ENCODE measurements at regions not wholly inside any gene's neighbourhood (a gene's known extent, or its start where the extent isn't known, plus 50 kb on each side); places are given as distances from the start of the nearest gene placed in this dataset.

DNA sequence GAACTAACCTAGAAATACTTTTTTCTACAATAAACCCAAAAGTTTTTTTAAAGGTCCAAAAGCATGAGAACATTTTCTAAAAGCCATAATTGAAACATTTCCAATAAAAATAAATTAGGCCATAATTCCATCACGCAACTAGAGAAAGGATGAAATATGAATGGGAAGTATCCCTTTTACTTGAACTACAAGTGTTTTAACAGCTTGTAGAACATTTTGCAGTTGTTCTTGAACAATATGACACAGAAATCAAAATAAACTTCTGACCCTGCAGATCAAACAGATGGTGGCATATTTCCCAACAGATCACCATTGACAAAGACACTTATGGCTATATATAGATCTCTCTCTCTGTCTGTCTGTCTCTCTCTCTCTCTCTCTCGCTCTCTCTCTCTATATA, 624.4 kb downstream of the PSAT1 start:
- DNase-seq (no peak), FAIRE-seq (no peak), ATAC-seq (no peak)
- H3K9me3 ChIP-seq: no peaks in the 10 kb centered on the region
- intact Hi-C loops (cut with DNase I): no loop called here
- no peaks in the 10 kb centered on the region for H3K27me3 ChIP-seq
- WGBS, 2 donors: 76 to 93% methylated on average over 2 of the region's 2 CpGs
- peaks cover 0 to 6% (median 4%) of the 10 kb centered on the region in 3 donors for H3K4me1 ChIP-seq
- TF ChIP-seq, protein P1, sequence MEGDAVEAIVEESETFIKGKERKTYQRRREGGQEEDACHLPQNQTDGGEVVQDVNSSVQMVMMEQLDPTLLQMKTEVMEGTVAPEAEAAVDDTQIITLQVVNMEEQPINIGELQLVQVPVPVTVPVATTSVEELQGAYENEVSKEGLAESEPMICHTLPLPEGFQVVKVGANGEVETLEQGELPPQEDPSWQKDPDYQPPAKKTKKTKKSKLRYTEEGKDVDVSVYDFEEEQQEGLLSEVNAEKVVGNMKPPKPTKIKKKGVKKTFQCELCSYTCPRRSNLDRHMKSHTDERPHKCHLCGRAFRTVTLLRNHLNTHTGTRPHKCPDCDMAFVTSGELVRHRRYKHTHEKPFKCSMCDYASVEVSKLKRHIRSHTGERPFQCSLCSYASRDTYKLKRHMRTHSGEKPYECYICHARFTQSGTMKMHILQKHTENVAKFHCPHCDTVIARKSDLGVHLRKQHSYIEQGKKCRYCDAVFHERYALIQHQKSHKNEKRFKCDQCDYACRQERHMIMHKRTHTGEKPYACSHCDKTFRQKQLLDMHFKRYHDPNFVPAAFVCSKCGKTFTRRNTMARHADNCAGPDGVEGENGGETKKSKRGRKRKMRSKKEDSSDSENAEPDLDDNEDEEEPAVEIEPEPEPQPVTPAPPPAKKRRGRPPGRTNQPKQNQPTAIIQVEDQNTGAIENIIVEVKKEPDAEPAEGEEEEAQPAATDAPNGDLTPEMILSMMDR (IDR thresholded peaks at IDR 0.05): no peak
- H3K4me3 ChIP-seq: no peak overlapping the region
- no peaks in the 10 kb centered on the region for H3K36me3 ChIP-seq
- H3K27ac ChIP-seq: no peak overlapping the region

DNA sequence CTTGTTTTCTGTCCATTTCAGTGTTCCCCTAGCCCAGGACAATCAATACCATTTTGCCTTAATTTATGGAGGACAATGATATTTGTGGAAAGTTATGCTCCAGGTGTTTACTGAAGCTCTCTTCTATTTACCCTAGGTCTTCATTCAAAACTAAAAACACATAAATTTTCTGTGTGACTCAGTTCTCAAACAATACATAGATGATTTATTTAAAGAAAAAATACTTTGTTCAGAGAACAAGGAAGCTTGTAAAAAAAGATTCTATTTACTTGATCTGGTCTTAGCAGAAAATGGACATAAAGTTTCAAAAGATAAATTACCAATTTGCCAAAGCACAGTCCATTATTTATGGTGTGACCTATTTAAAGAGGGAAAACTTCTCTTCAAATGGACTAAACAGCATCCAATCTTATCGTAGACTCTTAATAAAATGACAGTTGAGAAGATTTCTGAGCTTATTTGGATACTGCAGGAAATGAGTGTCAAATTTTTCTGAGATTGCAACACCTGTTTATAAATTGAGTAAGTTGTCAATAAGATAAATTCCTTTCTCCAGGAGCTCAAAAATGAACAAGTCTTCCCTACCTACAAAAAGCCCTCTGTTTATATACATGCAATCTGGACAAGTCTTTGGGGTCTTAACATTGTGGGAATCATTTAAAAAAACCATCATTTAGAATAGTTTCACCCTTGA, 627.2 kb downstream of the PSAT1 start:
- H3K27me3 ChIP-seq: no peaks in the 10 kb centered on the region
- 15 to 26% methylated on average over 1 of the region's 1 CpG for WGBS, 2 donors
- ATAC-seq (no peak), DNase-seq (no peak), FAIRE-seq (no peak)
- H3K27ac ChIP-seq: no peak overlapping the region
- H3K4me3 ChIP-seq: no peak overlapping the region
- TF ChIP-seq, protein P1 (IDR thresholded peaks at IDR 0.05): no peak
- H3K4me1 ChIP-seq: peaks cover 5 to 27% (median 15%) of the 10 kb centered on the region in 3 donors
- intact Hi-C loops (cut with DNase I): no loop called here
- no peaks in the 10 kb centered on the region for H3K36me3 ChIP-seq
- no peaks in the 10 kb centered on the region for H3K9me3 ChIP-seq

DNA sequence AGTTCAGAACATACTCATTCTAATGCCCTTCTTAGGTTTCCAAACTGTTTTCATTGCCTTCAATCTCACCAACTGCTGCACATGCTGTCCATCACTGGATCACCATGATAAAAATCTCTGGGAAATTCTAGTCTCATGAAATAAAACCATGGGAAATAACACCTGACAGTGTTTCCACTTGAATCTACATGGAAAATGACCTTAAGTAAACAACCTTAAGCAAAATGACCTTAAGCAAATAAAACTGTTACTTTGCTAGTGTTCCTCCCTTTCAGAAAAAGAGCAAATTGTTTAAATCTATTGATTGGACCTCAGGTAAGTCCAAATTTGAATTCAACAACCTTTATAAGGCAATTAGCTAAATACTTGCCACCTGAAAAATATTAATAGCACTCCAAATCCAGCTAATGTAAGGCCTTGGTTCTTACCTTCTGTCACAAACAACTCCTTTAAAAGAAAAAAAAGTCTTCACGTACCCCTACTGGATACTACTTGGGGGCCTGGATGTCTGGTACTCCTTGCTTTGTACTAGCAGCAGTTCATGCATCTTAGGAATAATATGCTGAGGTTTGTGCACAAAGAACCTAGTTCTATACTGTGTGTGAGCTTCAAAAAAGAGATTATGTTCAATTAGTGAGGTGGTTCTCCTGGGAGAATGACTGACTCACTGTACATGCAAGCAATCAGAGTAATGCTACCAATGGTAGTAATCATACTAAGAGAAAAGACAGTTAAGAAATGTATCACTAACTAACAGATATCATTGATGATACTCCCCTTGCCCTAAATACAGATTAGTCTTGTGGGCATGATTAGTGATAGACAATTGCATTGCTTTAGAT, 630.4 kb downstream of the PSAT1 start:
- WGBS, 2 donors: 14 to 23% methylated on average over 1 of the region's 1 CpG
- no peak for FAIRE-seq

DNA sequence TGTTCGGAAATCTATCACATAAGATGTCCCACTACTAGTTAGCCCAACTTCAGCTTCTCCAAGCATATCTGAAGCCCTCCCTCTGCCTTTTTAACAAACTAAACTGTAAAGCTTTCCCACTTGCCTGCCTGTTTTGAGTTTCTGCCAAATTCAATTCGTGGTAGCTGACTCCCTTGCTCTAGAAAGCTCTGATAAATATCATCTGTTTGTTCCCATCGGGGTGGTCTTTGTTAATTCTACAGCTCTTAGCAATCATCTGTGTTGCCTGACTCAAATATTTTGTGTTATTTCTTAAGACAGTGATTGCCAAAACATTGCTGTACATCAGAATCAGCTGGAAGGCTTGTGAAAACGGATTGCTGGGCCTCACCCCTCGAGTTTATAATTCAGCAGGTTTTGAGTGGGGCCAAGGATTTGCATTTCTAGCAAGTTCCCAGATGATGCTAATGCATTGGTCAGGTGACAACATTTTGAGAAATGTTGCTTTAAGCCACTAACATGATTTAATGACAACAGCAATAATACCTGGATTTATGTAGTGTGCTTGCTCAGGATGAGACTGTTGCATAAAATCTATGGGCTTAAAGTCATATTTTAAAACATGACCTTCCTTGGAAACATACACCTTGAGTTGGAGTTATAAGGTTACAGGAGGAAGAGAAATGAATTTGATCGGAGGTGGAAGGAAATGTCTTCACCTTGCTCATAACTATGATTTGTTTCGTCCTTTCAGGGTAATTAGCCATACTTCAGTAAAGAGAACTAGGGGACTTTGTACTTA, 631.9 kb downstream of the PSAT1 start:
- Histone ChIP-seq H3K4me1 (peaks cover 5 to 27% (median 13%) of the 10 kb centered on the region in 3 donors), H3K4me3 (no peak overlapping the region), H3K36me3 (no peaks in the 10 kb centered on the region), H3K27me3 (no peaks in the 10 kb centered on the region), H3K9me3 (no peaks in the 10 kb centered on the region), H3K27ac (no peak overlapping the region)
- intact Hi-C loops (cut with DNase I): no loop called here
- TF ChIP-seq, protein P1 (IDR thresholded peaks at IDR 0.05): no peak
- ATAC-seq (no peak), FAIRE-seq (no peak), DNase-seq (no peak)
- 66 to 71% methylated on average over 7 of the region's 7 CpGs for WGBS, 2 donors

More for the DNA sequence above, 630.4 kb downstream of the PSAT1 start:
- Histone ChIP-seq H3K9me3 (no peaks in the 10 kb centered on the region), H3K4me1 (peaks cover 5 to 27% (median 15%) of the 10 kb centered on the region in 3 donors), H3K4me3 (no peak overlapping the region), H3K27me3 (no peaks in the 10 kb centered on the region), H3K27ac (peak overlapping the region in 2 of 4 donors; percentile 8 to 33), H3K36me3 (no peaks in the 10 kb centered on the region)
- intact Hi-C loops (cut with DNase I): no loop called here
- no peak for DNase-seq
- TF ChIP-seq, protein P1 (IDR thresholded peaks at IDR 0.05): no peak
- ATAC-seq: peak; percentile 76 to 92 (median 86)

Data from pancreas (tissue), 10 donors.